PC-9 (cell line): ENCODE measurements at regions not wholly inside any gene's neighbourhood (a gene's known extent, or its start where the extent isn't known, plus 50 kb on each side); places are given as distances from the start of the nearest gene placed in this dataset.

Experiments used
- CTCF ChIP-seq: fragments of 200-600 bp; sonication (generic); conservative IDR thresholded peaks from 2 replicates; pipeline ENCODE4 v1.6.1; 2017; ENCODE audit warnings: mixed run types, antibody characterized with exemption, mild to moderate bottlenecking, moderate library complexity
- EZH2 ChIP-seq: fragments of 200-600 bp; sonication (generic); IDR thresholded peaks from 2 replicates; pipeline ENCODE4 v1.8.0; 2017; ENCODE audit warnings: antibody characterized with exemption, low read depth

GRCh38 chr12:87059231-87059630 is 803.0 kb upstream of the MGAT4C start:
- no peak for TF ChIP-seq CTCF
- TF ChIP-seq EZH2: no peak
